B cell (primary cell): ENCODE measurements at regions not wholly inside any gene's neighbourhood (a gene's known extent, or its start where the extent isn't known, plus 50 kb on each side); places are given as distances from the start of the nearest gene placed in this dataset.

ENCODE experiments used
- ATAC-seq: fragments of 200-7000 bp; cut with Tn5 transposase; one replicate; pipeline ENCODE4 v1.10.0; 2021; ENCODE audit warnings: low read depth, mild to moderate bottlenecking, moderate number of reproducible peaks, moderate library complexity
- CTCF ChIA-PET: fragments of 350-600 bp; sonication (Branson Sonifier 250); formaldehyde crosslinking; loops from one replicate; lab custom pipeline; 2021; ENCODE audit warnings: antibody characterized with exemption, inconsistent platforms; lab: Charles Lee
- POLR2A ChIA-PET: fragments of 350-600 bp; sonication (Branson Sonifier 250); formaldehyde crosslinking; loops from one replicate; lab custom pipeline; 2021; ENCODE audit warnings: antibody characterized with exemption; lab: Charles Lee
- DNase-seq: peaks from one replicate; pipeline ENCODE4 v3.0.0; 2013
- H2AFZ ChIP-seq: 2 replicates; pipeline ENCODE4 v1.6.1; 2012; ENCODE audit warnings: mild to moderate bottlenecking, low read depth, low read length; ENCODE audit not compliant: insufficient read depth, poor library complexity, severe bottlenecking
- H3K27ac ChIP-seq, 2 donors: 1 replicate in 1 of 2; 2 replicates in 1 of 2; pipeline ENCODE4 v1.5.1; 2012 to 2013; ENCODE audit warnings: low read length in 2 of 2, mild to moderate bottlenecking in 2 of 2, moderate library complexity in 1 of 2
- H3K27me3 ChIP-seq, 4 experiments: fragments of 200-600 bp in 1 of 4; sonication (generic) in 1 of 4; replicated peaks in 1 of 4; 1 replicate in 2 of 4; 2 replicates in 2 of 4; pipeline versions ENCODE4 v1.6.1 to v1.7.0; 2013 to 2016; ENCODE audit warnings: low read length in 3 of 4, mild to moderate bottlenecking in 2 of 4, mixed read lengths in 1 of 4, moderate library complexity in 1 of 4; ENCODE audit not compliant: insufficient read depth in 4 of 4, control insufficient read depth in 3 of 4; ENCODE audit errors: control extremely low read depth in 1 of 4
- H3K36me3 ChIP-seq, 2 experiments: replicated peaks in 1 of 2; 1 replicate in 1 of 2; 2 replicates in 1 of 2; pipeline versions ENCODE4 v1.6.1 to v1.7.1; 2013; ENCODE audit warnings: low read length in 1 of 2; ENCODE audit not compliant: insufficient read depth in 2 of 2, control insufficient read depth in 1 of 2; ENCODE audit errors: control extremely low read depth in 1 of 2, extremely low read depth in 1 of 2
- H3K4me1 ChIP-seq, 2 donors: fragments of 200-600 bp in 1 of 2; sonication (generic) in 1 of 2; 1 replicate in 1 of 2; 2 replicates in 1 of 2; pipeline versions ENCODE4 v1.5.1 to v1.6.1; 2013 to 2017; ENCODE audit warnings: low read length in 2 of 2; ENCODE audit not compliant: control insufficient read depth in 2 of 2, insufficient read depth in 2 of 2
- H3K4me2 ChIP-seq: replicated peaks from 2 replicates; pipeline ENCODE3; 2012; ENCODE audit warnings: mild to moderate bottlenecking, low read depth, low read length; ENCODE audit not compliant: poor library complexity, severe bottlenecking
- H3K4me3 ChIP-seq, 5 experiments: fragments of 200-600 bp in 1 of 5; sonication (generic) in 1 of 5; 1 replicate in 3 of 5; 2 replicates in 2 of 5; pipeline versions ENCODE4 v1.5.1 to v1.7.0; 2011 to 2016; ENCODE audit warnings: low read length in 4 of 5, mild to moderate bottlenecking in 4 of 5, low read depth in 2 of 5, control low read depth in 1 of 5, moderate library complexity in 1 of 5; ENCODE audit not compliant: insufficient read depth in 1 of 5; ENCODE audit errors: control extremely low read depth in 1 of 5, extremely low read depth in 1 of 5
- H3K79me2 ChIP-seq: fragments of 200-600 bp; sonication (generic); one replicate; pipeline ENCODE4 v1.6.0; 2016; ENCODE audit warnings: low read length; ENCODE audit not compliant: control insufficient read depth, insufficient read depth
- H3K9ac ChIP-seq: fragments of 200-600 bp; sonication (generic); 2 replicates; pipeline ENCODE4 v1.6.1; 2017; ENCODE audit warnings: mild to moderate bottlenecking, low read length, moderate library complexity
- H3K9me3 ChIP-seq, 3 donors: one replicate each; pipeline versions ENCODE4 v1.6.1 to v1.7.1; 2013; ENCODE audit warnings: low read length in 2 of 3; ENCODE audit not compliant: control insufficient read depth in 2 of 3, insufficient read depth in 1 of 3; ENCODE audit errors: control extremely low read depth in 1 of 3
- H4K20me1 ChIP-seq: 2 replicates; pipeline ENCODE4 v1.6.0; 2012; ENCODE audit warnings: mild to moderate bottlenecking, low read length; ENCODE audit not compliant: insufficient read depth, control insufficient read depth, poor library complexity, severe bottlenecking
- H3K27ac Mint-ChIP-seq: one replicate; pipeline ENCODE4 v1.8.0; 2021; ENCODE audit warnings: mixed read lengths
- H3K27me3 Mint-ChIP-seq: one replicate; pipeline ENCODE4 v1.8.0; 2021; ENCODE audit warnings: mixed read lengths
- H3K4me1 Mint-ChIP-seq: one replicate; pipeline ENCODE4 v1.8.0; 2021; ENCODE audit warnings: mixed read lengths
- H3K4me3 Mint-ChIP-seq: one replicate; pipeline ENCODE4 v1.8.0; 2021; ENCODE audit warnings: mixed read lengths
- H3K9me3 Mint-ChIP-seq: one replicate; pipeline ENCODE4 v1.8.0; 2022; ENCODE audit warnings: mixed read lengths; ENCODE audit not compliant: insufficient read depth
- CTCF ChIP-seq: fragments of 200-600 bp; IDR thresholded peaks from one replicate; pipeline ENCODE4 v1.8.0; 2022; ENCODE audit warnings: antibody characterized with exemption, mild to moderate bottlenecking
- EZH2 ChIP-seq: IDR thresholded peaks from 2 replicates; pipeline ENCODE4 v1.6.1; 2012; ENCODE audit warnings: borderline replicate concordance, low read depth, mild to moderate bottlenecking, moderate library complexity, low read length; ENCODE audit not compliant: insufficient read depth, poor library complexity, severe bottlenecking
- WGBS: methylation state at CpG from one replicate; pipeline ENCODE4 v1.1.5; 2013; ENCODE audit warnings: missing lambda C conversion rate; ENCODE audit not compliant: insufficient coverage; 5-methylcytosine and 5-hydroxymethylcytosine counted together
- intact Hi-C: fragments of 100-400 bp; cut with micrococcal nuclease; formaldehyde crosslinking; loops from one replicate; pipeline ENCODE4 v1.10.0; 2022

- 24% methylated on average over 4 of the region's 4 CpGs for WGBS
- H3K27ac Mint-ChIP-seq = no peak overlapping the region
- no peaks in the 10 kb centered on the region for H3K27me3 Mint-ChIP-seq
- Histone ChIP-seq H3K27me3 (no peaks in the 10 kb centered on the region), H3K27ac (no peak overlapping the region), H4K20me1 (no peaks in the 10 kb centered on the region), H3K79me2 (no peaks in the 10 kb centered on the region), H3K9me3 (no peaks in the 10 kb centered on the region), H3K9ac (no peak overlapping the region), H3K4me3 (no peak overlapping the region), H3K36me3 (no peaks in the 10 kb centered on the region), H3K4me1 (peaks cover 11 to 12% of the 10 kb centered on the region in 2 donors), H2AFZ (no peak overlapping the region), H3K4me2 (no peak overlapping the region)
- ChIA-PET CTCF (interaction anchor here (0.5 kb wide), 1 partner anchor 128 kb away, joined by 4 read pairs; no protein-coding TSS in a partner anchor), POLR2A (no interaction called here)
- TF ChIP-seq EZH2 (no peak), CTCF (no peak)
- H3K4me3 Mint-ChIP-seq = no peak overlapping the region
- DNase-seq = no peak
- intact Hi-C loops = loop anchor here (10.0 kb wide), 1 partner anchor 263 kb away; no protein-coding TSS in a partner anchor
- no peaks in the 10 kb centered on the region for H3K9me3 Mint-ChIP-seq
- ATAC-seq = no peak
- H3K4me1 Mint-ChIP-seq = peaks cover 17% of the 10 kb centered on the region
These were observed 52.9 kb upstream of the BCL2L14 start for GRCh38 chr12:12017798-12018197.

GRCh38 chr12:12018454-12018853, 52.3 kb upstream of the BCL2L14 start:
- peaks cover 23% of the 10 kb centered on the region for H3K4me1 Mint-ChIP-seq
- no peaks in the 10 kb centered on the region for H3K9me3 Mint-ChIP-seq
- H3K4me1 ChIP-seq = peaks cover 13% of the 10 kb centered on the region in 2 donors
- intact Hi-C loops = loop anchor here (10.0 kb wide), 1 partner anchor 264 kb away; no protein-coding TSS in a partner anchor
- H4K20me1 ChIP-seq = no peaks in the 10 kb centered on the region
- H3K9ac ChIP-seq = no peak overlapping the region
- no peaks in the 10 kb centered on the region for H3K27me3 Mint-ChIP-seq
- H3K27ac Mint-ChIP-seq = no peak overlapping the region
- H3K4me2 ChIP-seq = no peak overlapping the region
- no peak overlapping the region for H3K4me3 Mint-ChIP-seq
- ChIA-PET POLR2A (no interaction called here), CTCF (interaction anchor here (0.5 kb wide), 1 partner anchor 128 kb away, joined by 4 read pairs; no protein-coding TSS in a partner anchor)
- no peaks in the 10 kb centered on the region for H3K9me3 ChIP-seq
- no peak overlapping the region for H3K4me3 ChIP-seq
- ATAC-seq (no peak), DNase-seq (no peak)
- H3K27ac ChIP-seq = no peak overlapping the region
- no peak overlapping the region for H2AFZ ChIP-seq
- TF ChIP-seq EZH2 = no peak
- no peak for TF ChIP-seq CTCF
- H3K27me3 ChIP-seq = no peaks in the 10 kb centered on the region
- WGBS = 88% methylated on average over 5 of the region's 8 CpGs
- H3K79me2 ChIP-seq = no peaks in the 10 kb centered on the region
- H3K36me3 ChIP-seq = no peaks in the 10 kb centered on the region
